Anterior cingulate cortex (tissue), 58 donors: ENCODE measurements at regions not wholly inside any gene's neighbourhood (a gene's known extent, or its start where the extent isn't known, plus 50 kb on each side); places are given as distances from the start of the nearest gene placed in this dataset.
"Not testable (repeated sequence)": the region's sequence is repeated elsewhere in the genome, so short reads cannot be mapped to it uniquely, and the experiment has no call there.

Experiments
- DNase-seq, 58 donors: peaks; one replicate each; lab custom pipeline; 2025; lab: John Stamatoyannopoulos, UW

DNA sequence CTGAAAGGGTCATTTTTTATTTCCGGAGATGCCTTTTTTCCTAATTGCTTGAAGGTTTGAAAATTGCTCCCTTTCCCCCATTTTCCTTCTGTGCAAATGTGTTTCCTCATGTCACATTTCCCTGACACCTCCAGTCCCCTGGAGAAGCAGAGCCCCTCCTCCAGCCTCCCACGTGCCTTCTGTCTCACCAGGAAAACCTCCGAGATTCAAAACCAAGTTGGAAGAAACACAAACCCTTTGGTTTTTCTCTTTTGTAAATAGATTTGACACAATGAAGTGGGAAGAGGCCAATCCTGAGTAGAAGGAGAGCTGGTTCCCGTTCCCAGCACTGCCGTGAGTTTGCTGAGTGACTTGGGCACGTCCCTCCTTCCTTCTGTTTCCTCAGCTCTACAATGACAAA lies 125.4 kb upstream of the MYCN start:
- peak in 19 of 58 donors; percentile 4 to 71 (median 26) for DNase-seq

DNA sequence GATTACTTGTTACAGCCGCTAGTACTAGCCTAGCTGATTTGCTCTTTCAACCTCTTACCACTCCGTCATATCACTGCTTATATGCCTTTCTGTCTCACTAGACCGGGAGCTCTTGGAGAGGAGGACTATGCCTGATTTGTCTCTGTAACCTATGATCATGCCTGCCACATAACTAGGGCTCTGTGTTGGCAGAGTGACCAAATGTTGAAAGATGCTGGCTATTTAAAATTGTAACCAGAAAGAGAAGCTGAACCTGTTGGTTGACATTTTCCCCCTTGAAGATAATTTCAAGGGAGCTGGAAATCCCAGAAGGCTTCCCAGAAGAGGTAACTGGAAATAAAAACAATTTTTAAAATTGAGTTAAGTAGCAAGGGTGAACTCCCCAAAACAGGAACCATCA lies 124.1 kb upstream of the MYCN start:
- DNase-seq: no peak

DNA sequence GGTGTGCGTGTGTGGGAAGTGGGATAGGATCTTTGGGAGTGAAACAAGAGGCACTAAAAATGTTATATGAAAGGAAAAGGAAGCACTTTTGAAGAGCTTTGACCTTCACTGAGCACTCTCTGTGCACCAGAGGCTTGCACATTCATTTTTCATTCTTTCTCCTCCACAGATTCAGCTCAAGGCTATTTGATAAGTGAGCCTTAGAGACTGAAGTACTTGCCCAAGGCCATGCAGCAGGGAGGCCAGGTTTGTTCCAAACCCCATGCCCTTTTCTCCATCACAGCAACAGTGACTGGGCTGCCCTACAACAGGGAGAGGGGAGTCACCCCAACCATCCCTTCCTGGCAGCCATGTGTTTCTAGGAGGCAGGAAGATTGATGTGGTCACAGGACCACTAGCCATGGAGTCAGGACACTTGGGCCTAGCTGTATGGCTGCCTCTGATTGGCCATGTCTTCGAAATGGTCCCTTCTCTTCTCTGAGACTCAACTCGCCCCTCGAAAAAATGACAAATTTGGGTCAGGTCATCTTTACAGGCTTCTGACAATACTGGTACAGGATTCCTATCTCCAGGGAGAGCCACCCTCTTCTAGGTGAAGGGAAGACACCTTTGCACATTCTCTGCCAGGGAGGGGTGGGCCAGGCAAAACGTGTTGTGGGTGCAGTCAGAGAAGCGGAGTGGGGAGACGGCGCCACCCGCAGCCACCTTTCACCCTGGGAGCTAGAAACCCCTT lies 123.5 kb upstream of the MYCN start:
- no peak for DNase-seq

DNA sequence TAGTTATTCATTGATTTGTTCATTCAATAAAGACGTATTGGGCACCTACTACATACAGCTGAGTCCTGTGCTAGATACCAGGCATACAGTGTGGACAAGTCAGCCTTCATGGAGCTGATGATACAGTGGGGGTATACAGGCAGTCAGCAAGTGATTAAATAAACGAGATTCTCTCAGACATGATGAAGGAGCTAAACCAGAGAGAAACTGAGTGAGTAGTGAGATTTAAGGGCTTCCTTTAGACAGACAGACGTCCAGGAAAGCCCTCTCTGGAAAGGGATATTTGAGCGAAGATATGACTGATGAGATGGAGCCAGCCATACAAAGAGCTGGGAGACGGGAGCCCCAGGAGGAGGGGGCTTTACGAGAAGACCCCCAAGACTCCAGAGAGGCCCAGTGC lies 122.6 kb upstream of the MYCN start:
- no peak for DNase-seq

- DNase-seq: no peak
Observed at GRCh38 chr2:15818318-15818753, 122.0 kb upstream of the MYCN start.

- DNase-seq: no peak
Observed at GRCh38 chr2:15818881-15819280, 121.5 kb upstream of the MYCN start.

GRCh38 chr2:15819562-15820256 lies 120.6 kb upstream of the MYCN start:
- no peak for DNase-seq

DNA sequence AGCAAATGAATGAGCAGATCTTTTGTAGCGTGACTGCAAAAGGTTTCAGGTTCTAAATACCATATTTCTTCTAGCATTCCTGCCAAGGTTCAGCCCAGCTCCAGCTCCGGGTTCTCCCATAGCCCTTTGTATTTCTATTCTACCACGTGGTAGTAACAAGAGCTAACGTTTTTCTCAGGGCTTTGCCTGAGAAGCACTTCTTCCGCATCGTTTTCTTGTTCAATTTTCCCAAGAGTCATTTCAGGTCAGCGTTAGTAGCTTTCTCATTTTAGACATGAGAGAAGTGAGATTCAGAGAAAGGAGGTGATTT lies 120.1 kb upstream of the MYCN start:
- no peak for DNase-seq

DNA sequence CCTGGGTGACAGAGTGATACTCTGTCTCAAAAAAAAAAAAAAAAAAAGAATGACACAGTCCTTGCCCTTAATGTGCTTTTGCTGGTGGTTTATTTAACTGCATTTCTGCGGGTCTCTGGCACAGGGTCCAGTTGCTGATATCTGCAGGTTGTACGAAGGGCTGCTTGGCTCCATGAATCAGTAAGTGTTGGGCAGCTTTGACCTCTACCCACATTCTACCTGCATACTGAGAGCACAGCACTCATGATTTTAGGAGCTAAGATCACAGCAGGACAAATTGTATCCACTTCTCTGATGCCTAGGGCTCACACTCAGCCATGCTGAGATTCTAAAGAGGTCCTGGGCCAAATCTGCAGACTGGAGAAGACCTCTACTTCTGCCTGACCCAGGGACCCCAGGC lies 119.4 kb upstream of the MYCN start:
- no peak for DNase-seq

GRCh38 chr2:15822151-15823044 lies 118.0 kb upstream of the MYCN start:
- no peak for DNase-seq

- DNase-seq: no peak
Observed at GRCh38 chr2:15823459-15824396, 116.6 kb upstream of the MYCN start.

DNA sequence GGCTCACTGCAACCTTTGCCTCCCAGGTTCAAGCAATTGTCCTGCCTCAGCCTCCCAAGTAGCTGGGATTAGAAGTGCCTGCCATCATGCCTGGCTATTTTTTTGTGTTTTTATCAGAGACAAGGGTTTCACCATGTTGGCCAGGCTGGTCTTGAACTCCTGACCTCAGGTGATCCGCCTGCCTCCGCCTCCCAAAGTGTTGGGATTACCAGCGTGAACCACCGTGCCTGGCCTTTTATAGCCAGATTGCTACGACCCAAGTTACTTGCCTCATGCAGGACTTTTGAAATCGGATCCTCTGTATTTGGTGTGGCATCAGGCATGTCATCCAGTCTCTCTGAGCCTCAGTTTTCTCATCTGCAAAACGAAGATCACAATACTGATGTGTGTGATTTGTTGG lies 115.9 kb upstream of the MYCN start:
- DNase-seq: not testable (repeated sequence)

- DNase-seq: no peak
Observed at GRCh38 chr2:15825276-15825980, 114.9 kb upstream of the MYCN start.

GRCh38 chr2:15826273-15826717 lies 114.1 kb upstream of the MYCN start:
- no peak for DNase-seq

GRCh38 chr2:15827001-15827400 lies 113.3 kb upstream of the MYCN start:
- no peak for DNase-seq

DNA sequence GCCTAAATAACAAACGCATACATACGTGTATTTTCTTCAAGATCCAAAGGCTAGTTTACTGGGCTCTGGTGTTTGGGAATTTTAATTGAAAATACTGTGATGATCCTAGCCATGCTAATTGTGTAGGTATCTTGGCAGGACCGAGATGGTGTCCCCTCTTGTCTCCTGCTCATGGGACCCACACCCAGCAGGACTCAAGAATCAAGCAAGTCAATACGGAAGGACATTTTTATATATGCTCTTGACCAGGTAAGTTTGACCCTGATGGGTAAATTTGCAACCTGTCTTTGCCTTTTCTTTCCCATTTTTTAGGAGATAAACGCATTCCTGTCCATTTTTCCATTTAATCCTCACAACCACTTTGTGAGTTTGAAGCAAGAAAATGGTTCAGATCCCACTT lies 111.8 kb upstream of the MYCN start:
- DNase-seq: no peak

GRCh38 chr2:15829091-15829801 lies 111.1 kb upstream of the MYCN start:
- DNase-seq: no peak

DNA sequence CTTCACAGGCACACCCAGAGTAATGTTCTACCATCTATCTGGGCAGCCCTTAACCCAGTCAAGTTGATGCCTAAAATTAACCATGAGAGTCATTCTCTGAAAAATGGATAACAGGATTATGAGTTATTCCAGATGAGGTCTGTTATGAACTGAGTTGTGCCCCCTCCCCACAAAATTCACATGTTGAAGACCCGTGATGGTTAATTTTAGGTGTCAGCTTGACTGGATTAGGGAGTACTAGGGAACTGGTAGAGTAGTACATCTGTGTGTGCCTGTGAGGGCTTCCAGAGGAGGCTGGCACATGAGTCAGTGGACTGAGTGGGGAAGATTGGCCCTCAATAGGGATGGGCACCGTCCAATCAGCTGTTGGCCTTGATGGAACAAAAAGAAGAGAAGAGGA lies 110.4 kb upstream of the MYCN start:
- DNase-seq: no peak
